ENCODE measurements at regions not wholly inside any gene's neighbourhood (a gene's known extent, or its start where the extent isn't known, plus 50 kb on each side); places are given as distances from the start of the nearest gene placed in this dataset.

DNA sequence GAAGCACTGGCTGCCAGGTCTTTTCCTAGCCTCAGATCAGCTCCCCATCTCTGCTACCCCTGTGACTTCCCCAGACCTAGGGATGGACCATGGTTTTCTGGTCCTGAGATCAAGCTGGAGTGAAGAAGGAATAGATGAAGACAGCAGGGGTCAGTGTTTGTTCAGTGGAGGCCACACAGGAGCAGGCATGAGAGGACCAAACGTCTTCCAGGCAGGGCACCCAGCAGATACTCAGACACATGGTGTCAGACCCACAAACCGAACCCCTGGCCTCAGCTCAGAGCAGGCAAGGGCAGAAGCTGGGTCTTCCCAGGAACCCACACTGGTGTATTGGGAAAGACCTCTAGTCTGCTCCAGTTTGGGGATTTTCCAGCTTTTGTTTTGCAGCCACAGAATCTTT, 189.7 kb downstream of the IRX5 start:
- intact Hi-C loops (cut with micrococcal nuclease; ENCODE audit: unreplicated experiment) (loop anchor here (2.0 to 10.0 kb wide), 2 partner anchors 138 to 254 kb away; no protein-coding TSS in a partner anchor), in situ Hi-C loops (cut with HindIII; ENCODE audit: low pct_unique_long_range_greater_than_20kb, low sequenced_read_pairs) (no loop called here)
- no peak overlapping the region for H3K4me3 ChIP-seq (ENCODE audit: low read depth in 2 of 2, low read length in 2 of 2)
- H3K27ac ChIP-seq (ENCODE audit: low read length), result no peak overlapping the region
- no peaks in the 10 kb centered on the region for H3K9me3 ChIP-seq (ENCODE audit: control insufficient read depth, insufficient read depth, low read depth, low read length)
- H3K36me3 ChIP-seq (ENCODE audit: control insufficient read depth, insufficient read depth, low read length), result no peaks in the 10 kb centered on the region
- no peaks in the 10 kb centered on the region for H3K4me1 ChIP-seq (ENCODE audit: control insufficient read depth, insufficient read depth, low read length)
- ChIA-PET POLR2A (no interaction called here), CTCF (no interaction called here)
- BruUV-seq (replicated peaks), result no TSS peak
- no peak for DNase-seq (ENCODE audit: low read depth, low spot score)
- no peaks in the 10 kb centered on the region for H3K27me3 ChIP-seq (ENCODE audit: control insufficient read depth, insufficient read depth, low read length)
- TF ChIP-seq, protein P1, sequence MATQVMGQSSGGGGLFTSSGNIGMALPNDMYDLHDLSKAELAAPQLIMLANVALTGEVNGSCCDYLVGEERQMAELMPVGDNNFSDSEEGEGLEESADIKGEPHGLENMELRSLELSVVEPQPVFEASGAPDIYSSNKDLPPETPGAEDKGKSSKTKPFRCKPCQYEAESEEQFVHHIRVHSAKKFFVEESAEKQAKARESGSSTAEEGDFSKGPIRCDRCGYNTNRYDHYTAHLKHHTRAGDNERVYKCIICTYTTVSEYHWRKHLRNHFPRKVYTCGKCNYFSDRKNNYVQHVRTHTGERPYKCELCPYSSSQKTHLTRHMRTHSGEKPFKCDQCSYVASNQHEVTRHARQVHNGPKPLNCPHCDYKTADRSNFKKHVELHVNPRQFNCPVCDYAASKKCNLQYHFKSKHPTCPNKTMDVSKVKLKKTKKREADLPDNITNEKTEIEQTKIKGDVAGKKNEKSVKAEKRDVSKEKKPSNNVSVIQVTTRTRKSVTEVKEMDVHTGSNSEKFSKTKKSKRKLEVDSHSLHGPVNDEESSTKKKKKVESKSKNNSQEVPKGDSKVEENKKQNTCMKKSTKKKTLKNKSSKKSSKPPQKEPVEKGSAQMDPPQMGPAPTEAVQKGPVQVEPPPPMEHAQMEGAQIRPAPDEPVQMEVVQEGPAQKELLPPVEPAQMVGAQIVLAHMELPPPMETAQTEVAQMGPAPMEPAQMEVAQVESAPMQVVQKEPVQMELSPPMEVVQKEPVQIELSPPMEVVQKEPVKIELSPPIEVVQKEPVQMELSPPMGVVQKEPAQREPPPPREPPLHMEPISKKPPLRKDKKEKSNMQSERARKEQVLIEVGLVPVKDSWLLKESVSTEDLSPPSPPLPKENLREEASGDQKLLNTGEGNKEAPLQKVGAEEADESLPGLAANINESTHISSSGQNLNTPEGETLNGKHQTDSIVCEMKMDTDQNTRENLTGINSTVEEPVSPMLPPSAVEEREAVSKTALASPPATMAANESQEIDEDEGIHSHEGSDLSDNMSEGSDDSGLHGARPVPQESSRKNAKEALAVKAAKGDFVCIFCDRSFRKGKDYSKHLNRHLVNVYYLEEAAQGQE (IDR thresholded peaks at IDR 0.05; ENCODE audit: insufficient read depth in 1 of 2, low read depth in 2 of 2, low read length in 1 of 2), result no peak
- no peak for TF ChIP-seq SIN3A (IDR thresholded peaks at IDR 0.05; ENCODE audit: borderline replicate concordance, insufficient read depth, low read depth, low read length)
- TF ChIP-seq, protein P2, sequence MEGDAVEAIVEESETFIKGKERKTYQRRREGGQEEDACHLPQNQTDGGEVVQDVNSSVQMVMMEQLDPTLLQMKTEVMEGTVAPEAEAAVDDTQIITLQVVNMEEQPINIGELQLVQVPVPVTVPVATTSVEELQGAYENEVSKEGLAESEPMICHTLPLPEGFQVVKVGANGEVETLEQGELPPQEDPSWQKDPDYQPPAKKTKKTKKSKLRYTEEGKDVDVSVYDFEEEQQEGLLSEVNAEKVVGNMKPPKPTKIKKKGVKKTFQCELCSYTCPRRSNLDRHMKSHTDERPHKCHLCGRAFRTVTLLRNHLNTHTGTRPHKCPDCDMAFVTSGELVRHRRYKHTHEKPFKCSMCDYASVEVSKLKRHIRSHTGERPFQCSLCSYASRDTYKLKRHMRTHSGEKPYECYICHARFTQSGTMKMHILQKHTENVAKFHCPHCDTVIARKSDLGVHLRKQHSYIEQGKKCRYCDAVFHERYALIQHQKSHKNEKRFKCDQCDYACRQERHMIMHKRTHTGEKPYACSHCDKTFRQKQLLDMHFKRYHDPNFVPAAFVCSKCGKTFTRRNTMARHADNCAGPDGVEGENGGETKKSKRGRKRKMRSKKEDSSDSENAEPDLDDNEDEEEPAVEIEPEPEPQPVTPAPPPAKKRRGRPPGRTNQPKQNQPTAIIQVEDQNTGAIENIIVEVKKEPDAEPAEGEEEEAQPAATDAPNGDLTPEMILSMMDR (IDR thresholded peaks at IDR 0.05), result no peak; the same call in 1 of the 2 replicates
- no peak for TF ChIP-seq POLR2AphosphoS5 (IDR thresholded peaks at IDR 0.05; ENCODE audit: low read depth, low read length)
- TF ChIP-seq TCF7L2 (IDR thresholded peaks at IDR 0.05; ENCODE audit: low read depth, low read length), result no peak
- ATAC-seq, result 0 out of 2 replicates have a peak, but pooled peaks have one; percentile 45

DNA sequence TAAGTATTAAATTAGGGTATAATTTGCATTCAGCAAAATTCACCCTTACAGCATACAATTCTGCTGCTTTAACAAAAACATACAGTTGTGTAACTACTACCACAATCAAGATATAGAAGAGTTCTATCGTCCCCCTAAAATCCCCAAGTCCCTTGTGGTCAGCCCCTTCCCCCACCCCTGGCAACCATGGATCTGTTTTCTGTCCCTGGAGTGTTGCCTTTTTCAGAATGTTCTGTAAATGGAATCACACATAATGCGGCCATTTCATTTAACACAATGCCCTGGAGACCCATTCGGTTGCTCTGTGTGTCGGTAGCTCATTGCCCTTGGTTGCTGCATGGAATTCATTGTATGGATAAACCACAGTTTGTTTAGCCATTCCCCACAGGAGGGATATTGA, 190.2 kb downstream of the IRX5 start:
- Histone ChIP-seq H3K27me3 (ENCODE audit: control insufficient read depth, insufficient read depth, low read length) (no peaks in the 10 kb centered on the region), H3K27ac (ENCODE audit: low read length) (no peak overlapping the region), H3K4me1 (ENCODE audit: control insufficient read depth, insufficient read depth, low read length) (no peaks in the 10 kb centered on the region), H3K4me3 (ENCODE audit: low read depth in 2 of 2, low read length in 2 of 2) (no peak overlapping the region), H3K9me3 (ENCODE audit: control insufficient read depth, insufficient read depth, low read depth, low read length) (no peaks in the 10 kb centered on the region), H3K36me3 (ENCODE audit: control insufficient read depth, insufficient read depth, low read length) (no peaks in the 10 kb centered on the region)
- ATAC-seq (no peak), DNase-seq (ENCODE audit: low read depth, low spot score) (no peak)
- POLR2A ChIA-PET, result no interaction called here
- no peak for TF ChIP-seq SIN3A (IDR thresholded peaks at IDR 0.05; ENCODE audit: borderline replicate concordance, insufficient read depth, low read depth, low read length)
- TF ChIP-seq, protein P2 (IDR thresholded peaks at IDR 0.05), result no peak
- TF ChIP-seq, protein P1 (IDR thresholded peaks at IDR 0.05; ENCODE audit: insufficient read depth in 1 of 2, low read depth in 2 of 2, low read length in 1 of 2), result no peak
- TF ChIP-seq TCF7L2 (IDR thresholded peaks at IDR 0.05; ENCODE audit: low read depth, low read length), result no peak
- TF ChIP-seq POLR2AphosphoS5 (IDR thresholded peaks at IDR 0.05; ENCODE audit: low read depth, low read length), result no peak
- BruUV-seq (replicated peaks), result no TSS peak
- CTCF ChIA-PET, result no interaction called here
- intact Hi-C loops (cut with micrococcal nuclease; ENCODE audit: unreplicated experiment) (loop anchor here (2.0 to 10.0 kb wide), 2 partner anchors 138 to 254 kb away; no protein-coding TSS in a partner anchor), in situ Hi-C loops (cut with HindIII; ENCODE audit: low pct_unique_long_range_greater_than_20kb, low sequenced_read_pairs) (no loop called here)

Data from Panc1 (cell line).